Left kidney (tissue), 1 donor: ENCODE measurements at regions not wholly inside any gene's neighbourhood (a gene's known extent, or its start where the extent isn't known, plus 50 kb on each side); places are given as distances from the start of the nearest gene placed in this dataset.
A peak's percentile ranks its signal among the peaks of the same experiment; 100 is the strongest.
"Not testable (repeated sequence)": the region's sequence is repeated elsewhere in the genome, so short reads cannot be mapped to it uniquely, and the experiment has no call there.

ENCODE experiments used
- DNase-seq: peaks from one replicate; pipeline ENCODE4 v3.0.0-alpha.2; 2013

DNA sequence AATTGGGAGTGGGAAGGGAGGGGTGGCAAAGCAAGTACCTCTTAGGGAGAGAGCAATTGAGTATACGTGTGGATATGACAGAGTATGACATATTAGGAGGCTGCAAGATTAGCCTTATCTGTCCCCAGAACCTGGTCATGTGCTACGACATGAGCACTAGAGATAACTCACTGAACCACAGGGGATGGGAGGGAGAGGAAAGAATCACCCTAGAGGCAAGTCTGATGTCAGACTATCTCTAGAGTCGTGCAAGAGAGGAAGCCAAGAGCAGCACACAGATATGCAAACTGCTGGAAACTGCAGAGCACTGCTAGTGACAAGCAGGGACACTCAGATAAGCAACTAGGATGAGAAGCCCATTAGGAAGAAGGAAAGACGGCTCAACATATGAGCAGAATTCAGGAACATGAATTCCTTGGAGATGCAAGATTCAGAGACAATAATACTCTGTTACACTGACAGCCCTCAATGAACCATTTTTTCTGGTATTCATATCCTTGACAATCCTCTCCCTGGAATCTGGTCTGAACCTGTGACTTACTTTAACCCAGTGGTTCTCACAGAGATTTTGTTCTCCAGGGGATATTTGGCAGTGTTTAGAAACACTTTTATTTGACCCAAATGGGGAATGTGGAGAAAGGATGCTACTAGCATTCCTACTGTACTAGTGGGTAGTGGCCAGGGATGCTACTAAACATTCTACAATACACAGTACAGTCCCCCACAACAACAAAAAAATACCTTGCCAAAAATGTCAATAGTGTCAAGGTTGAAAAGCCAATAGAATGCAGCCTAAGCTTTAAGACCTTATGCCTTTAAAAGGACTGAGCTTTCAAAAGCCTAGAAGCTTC is 84.0 kb upstream of the BMP2K start:
- DNase-seq: no peak

DNA sequence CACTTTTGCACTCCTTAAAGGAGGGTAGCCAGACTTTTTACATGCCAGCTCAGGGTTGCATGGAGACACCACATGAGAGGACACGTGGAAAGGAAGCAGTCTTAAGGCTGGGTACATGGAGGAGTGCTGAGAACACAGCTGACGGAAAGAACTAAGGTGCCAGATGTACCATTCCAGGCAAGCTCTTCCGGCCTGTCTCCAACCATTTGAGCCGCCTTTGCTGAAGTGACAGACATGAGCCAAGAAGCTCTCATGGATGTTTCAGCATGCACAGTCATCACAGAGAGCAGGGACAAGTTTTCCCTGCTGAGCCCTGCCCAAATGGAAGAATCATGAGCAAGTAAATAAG is 83.4 kb upstream of the BMP2K start:
- no peak for DNase-seq

DNA sequence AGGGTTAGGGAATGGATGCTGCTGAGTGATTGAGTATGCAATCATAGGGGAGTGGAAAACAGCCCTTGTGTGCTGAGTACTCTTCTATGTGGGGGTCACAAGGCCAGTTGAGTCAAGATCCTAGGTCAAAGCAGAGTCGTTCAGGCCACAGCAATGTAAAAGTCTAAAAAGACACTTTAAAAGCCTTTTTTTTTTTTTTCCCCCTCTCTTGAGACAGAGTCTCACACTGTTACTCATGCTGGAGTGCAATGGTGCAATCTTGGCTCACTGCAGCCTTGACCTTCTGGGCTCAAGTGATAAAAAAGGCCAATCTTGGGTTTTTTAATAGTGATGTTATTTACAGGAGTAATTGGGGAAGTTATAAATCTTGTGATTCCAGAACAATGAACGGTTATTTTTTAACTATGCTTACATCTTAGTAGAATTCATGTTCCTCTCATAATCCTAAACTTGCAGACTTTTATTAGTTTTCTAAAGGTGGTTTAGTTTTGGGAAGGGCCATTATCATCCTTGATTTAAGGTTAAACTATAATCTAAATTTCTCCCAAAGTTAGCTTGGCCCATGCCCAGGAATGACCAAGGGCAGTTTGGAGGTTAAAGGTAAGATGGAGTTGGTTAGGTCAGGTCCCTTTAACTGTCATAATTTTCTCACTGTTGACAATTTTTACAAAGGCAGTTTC is 82.2 kb upstream of the BMP2K start:
- DNase-seq: no peak

DNA sequence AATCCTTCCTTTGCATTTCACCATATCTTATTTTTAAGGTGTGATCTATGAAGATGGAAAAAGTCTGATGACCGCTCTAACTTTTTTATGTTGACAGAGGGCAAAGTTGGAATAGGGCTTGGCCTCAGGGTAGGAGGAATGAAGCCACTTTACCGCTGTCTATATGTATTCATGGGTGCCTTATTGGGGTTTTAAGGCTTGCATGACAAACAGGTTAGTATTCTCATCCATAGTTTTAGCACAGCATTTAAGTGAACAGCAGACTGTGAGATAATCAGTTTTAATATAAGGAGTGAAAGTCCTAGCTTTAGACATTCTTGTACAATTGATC is 81.7 kb upstream of the BMP2K start:
- DNase-seq: no peak

DNA sequence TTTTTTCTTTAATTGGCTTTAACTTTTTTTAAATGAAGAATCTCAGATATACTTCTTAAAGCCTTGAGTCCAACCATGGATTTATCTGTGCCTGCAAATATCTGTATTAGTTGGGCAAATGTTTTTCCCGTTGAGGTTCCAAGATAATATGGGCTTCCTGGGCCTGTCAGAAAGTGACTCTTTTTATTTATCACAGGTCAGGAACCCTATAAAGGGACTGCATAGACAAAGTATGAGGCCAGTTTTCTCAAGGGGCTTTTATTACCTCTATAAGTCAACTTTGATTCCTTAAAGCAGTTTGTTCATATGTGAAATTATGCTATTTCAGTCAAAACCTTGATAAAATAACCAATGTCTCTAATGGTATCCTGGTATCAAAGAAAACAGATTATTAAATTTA is 80.2 kb upstream of the BMP2K start:
- no peak for DNase-seq

DNA sequence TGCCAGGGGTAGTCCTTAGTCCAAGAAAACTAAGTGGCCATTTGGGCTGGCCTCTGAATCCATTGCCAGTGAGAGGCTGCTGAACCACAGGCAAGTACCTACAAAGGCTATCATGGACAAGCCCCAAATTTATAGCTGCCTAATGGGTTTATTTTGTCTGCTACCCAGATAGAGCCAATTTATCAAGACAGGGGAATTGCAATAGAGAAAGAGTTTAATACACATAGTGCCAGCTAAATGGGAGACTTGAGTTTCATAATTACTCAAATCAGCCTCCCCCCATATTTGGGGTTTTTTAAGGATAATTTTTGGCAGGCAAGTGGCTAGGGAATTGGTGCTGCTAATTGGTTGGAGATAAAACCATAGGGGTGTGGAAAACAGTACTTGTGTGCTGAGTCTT is 73.1 kb upstream of the BMP2K start:
- no peak for DNase-seq

DNA sequence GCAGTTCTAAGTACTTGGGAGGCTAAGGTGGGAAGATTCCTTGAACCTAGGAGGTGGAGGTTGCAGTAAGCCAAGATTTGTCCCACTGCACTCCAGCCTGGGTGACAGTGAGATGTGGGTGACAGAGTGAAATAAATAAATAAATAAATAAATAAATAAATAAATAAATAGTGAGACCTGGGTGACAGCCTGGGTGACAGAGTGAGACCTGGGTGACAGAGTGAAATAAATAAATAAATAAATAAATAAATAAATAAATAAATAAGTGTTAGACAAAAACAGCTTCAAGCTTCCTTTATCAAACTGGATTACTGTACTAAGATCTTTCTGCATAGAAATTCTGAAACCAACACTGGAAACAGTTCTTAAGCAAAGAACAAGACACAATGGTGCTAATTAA is 71.8 kb upstream of the BMP2K start:
- DNase-seq: no peak

DNA sequence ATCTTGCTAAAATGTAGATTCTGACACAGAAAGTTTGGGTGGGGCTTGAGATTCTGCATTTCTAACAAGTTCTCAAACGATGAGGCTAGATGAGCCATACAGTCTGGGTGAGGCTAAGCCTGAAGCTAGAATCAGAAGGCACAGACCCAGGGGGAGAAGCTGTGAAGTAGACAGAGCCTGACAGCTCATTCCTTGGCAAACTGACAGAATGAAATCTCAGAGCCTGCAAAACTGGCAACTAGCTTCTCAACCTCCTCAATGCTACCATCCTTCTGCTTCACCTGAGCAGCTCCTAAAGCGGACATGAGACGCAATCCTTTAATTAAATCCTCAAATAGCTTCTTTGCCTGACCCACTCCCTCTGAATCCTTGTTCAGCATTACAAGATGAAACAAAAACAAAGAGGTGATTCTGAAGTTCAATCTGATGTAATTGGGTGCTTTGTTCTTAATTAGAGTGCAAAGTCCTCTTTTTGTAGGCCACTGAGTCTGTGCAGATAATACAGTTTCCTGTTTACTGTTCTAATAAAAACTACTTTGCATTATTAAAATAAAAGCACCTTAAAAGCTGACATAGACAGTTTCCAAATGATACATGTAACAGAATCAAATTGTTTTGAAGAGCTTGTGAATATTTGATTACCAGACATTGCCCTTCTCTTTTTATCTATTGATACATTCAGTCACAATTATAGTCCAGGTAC is 71.0 kb upstream of the BMP2K start:
- no peak for DNase-seq

DNA sequence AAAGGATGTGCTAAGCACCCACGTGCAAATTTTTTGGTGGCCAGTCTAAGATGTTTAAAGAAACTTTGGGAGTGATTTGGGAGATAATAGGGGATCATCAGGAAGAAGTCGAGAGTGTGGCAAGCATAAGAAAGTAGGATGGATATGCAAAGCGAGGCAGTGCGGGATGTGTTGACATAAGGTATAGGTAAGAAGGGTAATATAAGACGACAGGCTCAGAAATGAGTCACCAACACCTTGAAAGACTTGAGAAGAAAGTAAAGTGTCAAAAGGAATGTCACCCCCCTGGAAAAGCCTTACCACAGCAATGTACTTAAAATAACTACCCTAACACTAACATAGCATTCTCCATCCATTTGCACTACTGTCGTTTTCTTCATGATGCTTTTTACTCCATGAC is 69.8 kb upstream of the BMP2K start:
- DNase-seq: no peak

DNA sequence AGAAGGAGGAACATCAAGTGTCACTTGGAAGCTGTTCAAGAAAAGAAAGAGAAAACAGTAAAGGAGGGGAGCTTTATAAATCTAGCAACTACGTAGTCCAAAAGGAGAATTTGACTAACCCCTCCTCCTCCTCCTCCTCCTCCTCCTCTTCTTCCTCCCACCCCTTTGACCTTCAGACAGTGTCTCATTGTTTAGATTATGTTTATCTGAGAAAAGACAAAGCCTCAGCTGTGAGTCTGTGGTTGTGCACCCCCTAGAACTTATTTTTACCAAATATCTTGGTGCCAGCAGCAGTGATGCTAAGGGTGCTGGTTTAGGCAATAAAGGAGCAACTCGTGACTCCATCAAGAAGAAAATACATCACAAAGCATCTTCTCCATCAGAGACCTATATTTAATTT is 68.9 kb upstream of the BMP2K start:
- DNase-seq: no peak

DNA sequence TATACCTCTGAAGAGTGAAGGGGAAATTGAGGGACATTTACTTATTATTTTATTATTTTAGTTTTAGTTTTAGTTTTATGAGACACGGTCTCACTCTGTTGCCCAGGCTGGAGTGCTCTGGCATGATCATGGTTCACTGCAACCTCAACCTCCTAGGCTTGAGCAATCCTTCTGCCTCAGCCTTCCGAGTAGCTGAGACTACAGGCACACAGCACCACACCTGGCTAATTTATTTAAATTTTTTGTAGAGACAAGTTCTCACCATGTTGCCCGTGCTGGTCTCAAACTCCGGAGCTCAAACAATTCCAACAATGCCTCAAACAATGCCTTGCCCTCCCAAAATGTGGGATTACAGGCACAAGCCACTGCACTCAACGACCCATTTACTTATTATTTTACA is 68.4 kb upstream of the BMP2K start:
- no peak for DNase-seq

DNA sequence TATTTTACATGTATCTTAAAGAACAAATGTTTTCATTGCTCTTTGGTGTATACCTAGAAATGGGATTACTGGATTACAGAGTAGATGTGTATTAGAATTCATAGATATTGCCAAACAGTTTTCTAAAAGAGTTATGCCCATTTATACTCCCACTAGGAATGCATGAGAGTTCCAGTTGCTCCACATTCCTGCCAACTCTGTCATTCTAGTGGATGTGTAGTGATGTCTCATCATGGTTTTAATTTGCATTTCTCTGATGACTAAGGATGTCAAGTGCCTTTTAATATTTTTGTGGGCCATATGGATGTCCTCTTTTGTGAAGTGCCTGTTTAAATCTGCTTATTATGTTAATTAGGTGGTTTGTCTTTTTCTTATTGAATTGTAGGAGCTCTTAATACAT is 65.6 kb upstream of the BMP2K start:
- DNase-seq: no peak

DNA sequence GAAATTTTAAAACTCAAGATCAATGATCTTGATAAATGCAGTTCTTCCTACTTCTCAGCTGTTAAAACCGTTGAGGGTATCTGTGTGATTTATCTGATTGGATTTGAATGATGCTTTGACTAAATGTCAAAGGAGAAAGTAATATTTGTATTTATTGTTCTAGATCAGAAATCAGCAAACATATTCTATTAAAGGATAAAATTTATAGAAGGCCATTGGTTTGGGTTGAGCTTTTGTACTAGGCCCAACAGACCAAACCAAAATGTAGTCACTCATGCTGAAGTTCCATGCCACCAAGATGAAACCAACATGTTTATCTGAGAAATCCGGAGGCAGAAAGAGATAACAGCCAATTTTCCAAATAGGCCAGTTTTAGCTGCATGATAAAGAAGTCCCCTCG is 64.5 kb upstream of the BMP2K start:
- no peak for DNase-seq

DNA sequence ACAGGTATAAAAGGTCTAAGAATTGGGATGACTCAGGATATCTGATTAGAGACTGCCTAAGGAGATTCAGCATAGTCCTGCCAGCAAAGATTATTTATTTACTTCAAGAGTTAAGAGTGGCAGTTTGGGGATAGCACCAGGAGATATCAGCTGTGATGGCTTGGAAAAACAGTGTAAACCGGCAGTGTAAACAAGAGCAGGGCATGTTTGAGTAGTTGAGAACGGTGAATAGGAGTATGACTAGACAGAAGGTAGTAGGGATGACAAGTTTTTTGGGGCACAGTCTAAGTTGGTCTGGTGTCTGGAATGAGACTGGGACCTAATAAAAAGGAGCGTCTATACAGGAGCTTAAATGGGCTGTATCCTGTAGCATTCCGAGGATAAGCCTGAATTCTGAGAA is 61.6 kb upstream of the BMP2K start:
- DNase-seq: not testable (repeated sequence)

DNA sequence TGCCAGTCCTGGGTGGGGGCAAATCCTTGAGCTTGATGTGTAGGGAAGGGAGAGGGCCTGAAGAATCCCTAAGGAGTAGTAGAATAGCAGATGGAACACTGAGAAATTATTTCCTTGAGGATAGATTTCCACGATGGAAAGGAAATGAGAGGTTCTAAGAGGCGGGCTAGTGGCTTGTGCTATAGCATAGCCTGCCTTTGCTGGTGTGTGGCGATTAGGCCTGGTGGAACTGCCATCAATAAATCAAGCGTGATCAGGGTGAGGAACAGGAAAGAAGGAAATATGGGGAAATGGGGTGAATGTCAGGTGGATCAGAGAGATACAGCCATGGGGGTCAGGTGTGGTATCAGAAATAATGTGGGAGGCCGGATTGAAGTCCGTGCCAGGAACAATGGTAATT is 60.8 kb upstream of the BMP2K start:
- not testable (repeated sequence) for DNase-seq

DNA sequence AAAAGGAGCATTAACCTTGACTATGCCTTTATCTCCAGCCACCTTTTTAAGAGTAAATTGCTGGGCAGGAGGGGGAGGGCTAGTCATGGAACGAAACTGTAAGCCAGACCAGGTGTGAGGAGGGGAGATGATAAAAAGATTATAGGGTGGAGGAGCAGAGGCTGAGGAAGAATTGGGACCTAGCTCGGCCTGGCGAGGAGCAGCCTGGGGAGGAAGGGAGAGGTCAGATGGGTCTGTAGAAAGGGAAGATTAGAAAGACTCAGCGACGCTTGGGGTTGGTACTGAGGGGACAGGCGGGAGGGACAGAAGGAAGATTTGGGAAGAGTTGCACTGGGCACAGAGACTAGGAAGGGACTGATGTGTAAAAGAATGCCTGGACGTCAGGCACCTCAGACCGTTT is 58.4 kb upstream of the BMP2K start:
- not testable (repeated sequence) for DNase-seq

DNA sequence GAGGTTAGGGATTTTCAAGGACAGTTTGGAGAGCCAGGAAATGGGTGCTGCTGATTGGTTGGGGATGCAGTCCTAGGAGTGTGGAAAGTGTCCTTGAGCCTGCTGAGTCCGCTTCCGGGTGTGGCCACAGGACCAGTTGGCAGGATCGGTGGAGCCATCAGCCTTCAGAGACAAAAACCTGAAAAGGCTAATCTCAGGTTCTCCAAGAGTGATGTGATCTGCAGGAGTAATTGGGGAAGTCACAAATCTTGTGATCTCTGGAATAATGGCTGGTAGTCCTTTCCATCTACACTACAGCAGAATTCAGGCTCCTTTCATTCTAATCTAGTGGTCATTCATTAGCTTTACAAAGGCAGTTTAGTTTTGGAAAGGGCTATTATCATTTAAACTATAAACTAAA is 55.9 kb upstream of the BMP2K start:
- DNase-seq: no peak

DNA sequence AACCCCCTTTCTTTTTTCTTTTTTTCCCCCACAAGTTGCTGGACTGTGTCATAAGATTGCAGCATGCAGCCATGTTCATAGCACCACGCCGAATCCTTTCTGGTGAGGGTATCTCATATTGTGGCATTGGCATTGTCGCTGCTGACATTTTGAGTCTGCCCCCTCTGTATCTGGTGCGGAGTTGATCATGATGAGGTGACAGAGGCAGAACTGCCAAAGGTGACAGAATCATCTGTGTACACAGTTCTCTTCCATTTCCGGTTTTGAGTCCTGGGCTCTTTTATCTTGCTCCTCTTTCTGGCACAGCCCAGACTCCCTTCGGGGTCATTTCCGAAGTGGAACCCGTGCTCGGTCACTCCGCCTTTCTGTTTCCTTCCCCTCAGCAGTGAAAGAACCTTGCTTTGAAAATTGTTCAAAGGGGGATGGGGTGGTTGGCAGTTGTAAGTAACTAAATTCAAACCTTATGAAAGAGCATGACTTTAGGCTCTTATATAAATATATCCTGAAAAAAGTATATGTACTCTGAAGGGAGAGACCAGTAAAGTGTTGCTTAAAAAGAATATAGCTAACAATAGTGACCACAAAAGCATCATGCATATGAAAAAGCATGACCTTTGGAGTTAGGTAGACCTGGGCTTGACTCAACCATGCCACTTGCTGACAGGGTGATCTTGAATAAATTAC is 55.0 kb upstream of the BMP2K start:
- DNase-seq: no peak

DNA sequence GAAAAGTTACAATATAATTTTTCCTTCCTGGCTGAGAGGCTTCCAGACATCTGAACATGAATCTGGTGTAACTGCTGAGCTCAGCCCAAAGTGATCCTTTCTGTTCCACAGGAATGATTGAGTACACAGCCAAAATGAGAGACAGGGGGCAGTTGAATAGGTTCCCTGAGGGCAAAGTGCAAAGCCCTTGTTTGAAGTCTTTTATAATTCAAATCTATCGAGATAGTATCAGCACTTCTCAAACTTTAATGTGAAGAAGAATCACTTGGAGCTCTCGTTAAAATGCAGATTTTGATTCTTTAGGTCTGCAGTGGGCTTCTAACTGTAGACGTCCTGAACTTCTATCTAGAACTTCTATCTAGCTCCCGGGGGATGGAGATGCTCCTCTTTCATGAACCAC is 54.4 kb upstream of the BMP2K start:
- DNase-seq: no peak

DNA sequence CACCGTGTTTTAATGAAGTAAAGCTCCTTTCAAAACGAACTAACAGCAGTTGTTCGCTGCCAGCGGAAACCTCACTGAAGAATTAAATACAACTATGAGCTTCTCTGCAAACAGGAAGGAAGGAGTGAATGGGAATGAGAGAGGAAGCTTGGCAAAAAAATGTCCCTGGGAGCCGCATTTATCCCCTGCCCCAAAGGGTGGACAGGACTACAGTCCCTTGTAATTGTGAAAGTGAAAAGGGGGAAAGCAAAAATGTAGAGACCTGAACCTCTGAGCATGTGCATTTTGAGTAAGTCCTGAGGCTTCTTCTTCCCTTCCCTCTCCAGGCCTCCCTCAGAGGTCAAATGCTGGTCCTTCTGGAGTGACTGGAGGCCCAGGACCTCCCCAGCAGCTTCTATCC is 53.8 kb upstream of the BMP2K start:
- no peak for DNase-seq

DNA sequence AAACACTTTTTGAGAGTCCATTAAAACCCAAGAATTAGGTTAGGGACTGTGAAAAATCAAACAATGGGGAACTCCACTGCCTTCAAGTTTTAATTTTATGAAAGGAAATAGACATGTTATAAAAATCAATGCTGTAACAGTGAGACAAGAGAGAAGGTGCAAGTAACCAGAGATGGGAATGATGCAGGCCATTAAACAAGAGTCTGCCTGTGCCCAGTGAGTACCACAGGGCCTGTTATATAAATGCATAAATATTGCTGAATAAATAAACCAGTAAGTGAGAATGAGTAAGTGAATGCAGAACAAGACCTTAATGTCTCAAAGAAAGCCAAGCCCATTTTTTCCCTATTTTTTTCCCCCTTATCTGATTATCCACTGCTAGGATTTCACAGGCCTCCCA is 53.3 kb upstream of the BMP2K start:
- DNase-seq: peak; percentile 22
